ENCODE measurements at regions not wholly inside any gene's neighbourhood (a gene's known extent, or its start where the extent isn't known, plus 50 kb on each side); places are given as distances from the start of the nearest gene placed in this dataset.

- Histone ChIP-seq H3K27me3 (replicated peaks; ENCODE audit: insufficient read depth) (no peaks in the 10 kb centered on the region), H3K4me3 (no peak overlapping the region), H3K9me3 (no peaks in the 10 kb centered on the region), H3K4me1 (replicated peaks) (no peaks in the 10 kb centered on the region), H3K27ac (no peak overlapping the region), H3K36me3 (no peaks in the 10 kb centered on the region)
- 43% methylated on average over 3 of the region's 3 CpGs for WGBS
- TF ChIP-seq POLR2A (IDR thresholded peaks at IDR 0.05) (no peak), CTCF (IDR thresholded peaks at IDR 0.05) (no peak), POLR2AphosphoS5 (IDR thresholded peaks at IDR 0.05) (no peak)
- intact Hi-C loops (cut with DNase I): no loop called here
- no peak for DNase-seq (ENCODE audit: low spot score)
Observed at GRCh38 chr17:70872103-70872502, 702.8 kb downstream of the KCNJ2 start.

GRCh38 chr17:70875729-70876310 lies 706.5 kb downstream of the KCNJ2 start:
- WGBS: 90% methylated on average over 2 of the region's 2 CpGs
- Histone ChIP-seq H3K27ac (no peak overlapping the region), H3K36me3 (no peaks in the 10 kb centered on the region), H3K4me3 (no peak overlapping the region), H3K4me1 (replicated peaks) (no peaks in the 10 kb centered on the region), H3K27me3 (replicated peaks; ENCODE audit: insufficient read depth) (no peaks in the 10 kb centered on the region), H3K9me3 (no peaks in the 10 kb centered on the region)
- intact Hi-C loops (cut with DNase I): no loop called here
- DNase-seq (ENCODE audit: low spot score): no peak
- TF ChIP-seq POLR2AphosphoS5 (IDR thresholded peaks at IDR 0.05): no peak
- TF ChIP-seq POLR2A (IDR thresholded peaks at IDR 0.05): no peak
- TF ChIP-seq CTCF (IDR thresholded peaks at IDR 0.05): no peak

- Histone ChIP-seq H3K4me3 (no peak overlapping the region), H3K4me1 (replicated peaks) (no peaks in the 10 kb centered on the region), H3K27me3 (replicated peaks; ENCODE audit: insufficient read depth) (no peaks in the 10 kb centered on the region), H3K27ac (no peak overlapping the region), H3K9me3 (no peaks in the 10 kb centered on the region), H3K36me3 (no peaks in the 10 kb centered on the region)
- 31% methylated on average over 2 of the region's 2 CpGs for WGBS
- TF ChIP-seq CTCF (IDR thresholded peaks at IDR 0.05) (no peak), POLR2AphosphoS5 (IDR thresholded peaks at IDR 0.05) (no peak), POLR2A (IDR thresholded peaks at IDR 0.05) (no peak)
- intact Hi-C loops (cut with DNase I): no loop called here
- no peak for DNase-seq (ENCODE audit: low spot score)
Observed at GRCh38 chr17:70878879-70879278, 709.5 kb downstream of the KCNJ2 start.

GRCh38 chr17:70879401-70879800 lies 710.1 kb downstream of the KCNJ2 start:
- Histone ChIP-seq H3K4me3 (no peak overlapping the region), H3K27me3 (replicated peaks; ENCODE audit: insufficient read depth) (no peaks in the 10 kb centered on the region), H3K36me3 (no peaks in the 10 kb centered on the region), H3K9me3 (no peaks in the 10 kb centered on the region), H3K27ac (no peak overlapping the region), H3K4me1 (replicated peaks) (no peaks in the 10 kb centered on the region)
- intact Hi-C loops (cut with DNase I): no loop called here
- TF ChIP-seq POLR2AphosphoS5 (IDR thresholded peaks at IDR 0.05): no peak
- TF ChIP-seq POLR2A (IDR thresholded peaks at IDR 0.05): no peak
- TF ChIP-seq CTCF (IDR thresholded peaks at IDR 0.05): no peak
- DNase-seq (ENCODE audit: low spot score): no peak
- 84% methylated on average over 3 of the region's 3 CpGs for WGBS

- no peak for TF ChIP-seq POLR2A (IDR thresholded peaks at IDR 0.05)
- no peak for TF ChIP-seq CTCF (IDR thresholded peaks at IDR 0.05)
- no peak for TF ChIP-seq POLR2AphosphoS5 (IDR thresholded peaks at IDR 0.05)
- H3K36me3 ChIP-seq: no peaks in the 10 kb centered on the region
- DNase-seq (ENCODE audit: low spot score): no peak
- intact Hi-C loops (cut with DNase I): no loop called here
- no peak overlapping the region for H3K27ac ChIP-seq
- H3K4me1 ChIP-seq (replicated peaks): no peaks in the 10 kb centered on the region
- no peaks in the 10 kb centered on the region for H3K27me3 ChIP-seq (replicated peaks; ENCODE audit: insufficient read depth)
- 43% methylated on average over 1 of the region's 1 CpG for WGBS
- no peak overlapping the region for H3K4me3 ChIP-seq
- no peaks in the 10 kb centered on the region for H3K9me3 ChIP-seq
Observed at GRCh38 chr17:70881093-70881492, 711.8 kb downstream of the KCNJ2 start.
